ENCODE measurements at regions not wholly inside any gene's neighbourhood (a gene's known extent, or its start where the extent isn't known, plus 50 kb on each side); places are given as distances from the start of the nearest gene placed in this dataset.

DNA sequence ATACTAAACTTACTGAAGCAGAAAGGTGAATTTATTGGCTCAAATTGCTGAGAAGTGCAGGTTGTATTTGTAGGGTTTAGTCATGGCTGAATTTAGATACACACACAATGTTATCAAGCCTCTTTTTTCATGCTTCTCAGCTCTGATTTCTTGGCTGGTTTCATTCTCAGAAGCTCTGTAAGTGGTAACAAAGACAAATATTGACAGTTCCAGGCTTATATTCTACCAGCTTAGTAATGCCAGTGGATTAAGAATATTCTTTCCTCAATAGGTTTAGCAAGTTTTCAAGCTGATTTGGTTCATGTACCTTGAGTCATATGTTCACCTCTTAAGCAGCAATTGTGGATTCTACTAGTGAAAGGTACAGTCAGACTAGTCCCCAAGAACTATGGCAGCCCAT lies 52.1 kb upstream of the PKIB start:
- BruUV-seq (replicated peaks): no TSS peak

More for the DNA sequence above, 52.1 kb upstream of the PKIB start:
- H3K4me1 ChIP-seq (replicated peaks in 1 of 2; ENCODE audit: control insufficient read depth in 2 of 2, insufficient read depth in 2 of 2, low read length in 2 of 2): no peaks in the 10 kb centered on the region
- H3K4me2 ChIP-seq (ENCODE audit: insufficient read depth, low read length): no peak overlapping the region
- H3K9ac ChIP-seq (ENCODE audit: insufficient read depth in 1 of 2, low read depth in 2 of 2, low read length in 2 of 2): no peak overlapping the region
- FAIRE-seq (no peak), DNase-seq (ENCODE audit: extremely low read depth in 1 of 4, low spot score in 3 of 4) (no peak), ATAC-seq (no peak)
- intact Hi-C loops (cut with micrococcal nuclease) (no loop called here), in situ Hi-C loops (cut with MboI) (no loop called here)
- no peaks in the 10 kb centered on the region for H3K27me3 ChIP-seq (ENCODE audit: control insufficient read depth in 2 of 2, insufficient read depth in 2 of 2, low read length in 2 of 2)
- no peaks in the 10 kb centered on the region for H3K79me2 ChIP-seq (ENCODE audit: control insufficient read depth, insufficient read depth, low read length)
- H3K27ac ChIP-seq (ENCODE audit: extremely low read depth, low read depth, low read length): no peak overlapping the region
- CTCF ChIA-PET (ENCODE audit: low intra/inter-chr PET ratio): no interaction called here
- no peak overlapping the region for H3K4me3 ChIP-seq
- no peak overlapping the region for H2AFZ ChIP-seq (ENCODE audit: low read depth, low read length)
- H3K9me3 ChIP-seq (replicated peaks; ENCODE audit: control insufficient read depth, insufficient read depth, low read depth, low read length): no peaks in the 10 kb centered on the region
- H3K36me3 ChIP-seq (ENCODE audit: control insufficient read depth, insufficient read depth, low read length): no peaks in the 10 kb centered on the region
- TF ChIP-seq ZNF253 (CRISPR knock-in tag; conservative IDR thresholded peaks at IDR 0.05) (no peak), TSC22D4 (tag; IDR thresholded peaks at IDR 0.05) (no peak), MXI1 (IDR thresholded peaks at IDR 0.05; ENCODE audit: low read depth, low read length) (no peak), DDX20 (tag; IDR thresholded peaks at IDR 0.05; ENCODE audit: low read depth) (no peak), FOXA3 (CRISPR knock-in tag; conservative IDR thresholded peaks at IDR 0.05 in 1 of 2, IDR thresholded peaks at IDR 0.05 in 1 of 2) (no peak), ZSCAN32 (CRISPR knock-in tag; IDR thresholded peaks at IDR 0.05) (no peak), KLF13 (tag; IDR thresholded peaks at IDR 0.05; ENCODE audit: borderline replicate concordance, low read depth) (no peak), CCAR2 (IDR thresholded peaks at IDR 0.05; ENCODE audit: low read depth, low read length) (no peak)
- TF ChIP-seq, protein P1, sequence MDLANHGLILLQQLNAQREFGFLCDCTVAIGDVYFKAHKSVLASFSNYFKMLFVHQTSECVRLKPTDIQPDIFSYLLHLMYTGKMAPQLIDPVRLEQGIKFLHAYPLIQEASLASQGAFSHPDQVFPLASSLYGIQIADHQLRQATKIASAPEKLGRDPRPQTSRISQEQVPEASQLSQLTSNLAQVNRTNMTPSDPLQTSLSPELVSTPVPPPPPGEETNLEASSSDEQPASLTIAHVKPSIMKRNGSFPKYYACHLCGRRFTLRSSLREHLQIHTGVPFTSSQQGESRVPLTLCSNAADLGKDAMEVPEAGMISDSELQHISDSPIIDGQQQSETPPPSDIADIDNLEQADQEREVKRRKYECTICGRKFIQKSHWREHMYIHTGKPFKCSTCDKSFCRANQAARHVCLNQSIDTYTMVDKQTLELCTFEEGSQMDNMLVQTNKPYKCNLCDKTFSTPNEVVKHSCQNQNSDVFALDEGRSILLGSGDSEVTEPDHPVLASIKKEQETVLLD (IDR thresholded peaks at IDR 0.05): no peak
- TF ChIP-seq, protein P2, sequence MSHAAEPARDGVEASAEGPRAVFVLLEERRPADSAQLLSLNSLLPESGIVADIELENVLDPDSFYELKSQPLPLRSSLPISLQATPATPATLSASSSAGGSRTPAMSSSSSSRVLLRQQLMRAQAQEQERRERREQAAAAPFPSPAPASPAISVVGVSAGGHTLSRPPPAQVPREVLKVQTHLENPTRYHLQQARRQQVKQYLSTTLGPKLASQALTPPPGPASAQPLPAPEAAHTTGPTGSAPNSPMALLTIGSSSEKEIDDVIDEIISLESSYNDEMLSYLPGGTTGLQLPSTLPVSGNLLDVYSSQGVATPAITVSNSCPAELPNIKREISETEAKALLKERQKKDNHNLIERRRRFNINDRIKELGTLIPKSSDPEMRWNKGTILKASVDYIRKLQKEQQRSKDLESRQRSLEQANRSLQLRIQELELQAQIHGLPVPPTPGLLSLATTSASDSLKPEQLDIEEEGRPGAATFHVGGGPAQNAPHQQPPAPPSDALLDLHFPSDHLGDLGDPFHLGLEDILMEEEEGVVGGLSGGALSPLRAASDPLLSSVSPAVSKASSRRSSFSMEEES (CRISPR knock-in tag; IDR thresholded peaks at IDR 0.05): no peak
- TF ChIP-seq, protein P3, sequence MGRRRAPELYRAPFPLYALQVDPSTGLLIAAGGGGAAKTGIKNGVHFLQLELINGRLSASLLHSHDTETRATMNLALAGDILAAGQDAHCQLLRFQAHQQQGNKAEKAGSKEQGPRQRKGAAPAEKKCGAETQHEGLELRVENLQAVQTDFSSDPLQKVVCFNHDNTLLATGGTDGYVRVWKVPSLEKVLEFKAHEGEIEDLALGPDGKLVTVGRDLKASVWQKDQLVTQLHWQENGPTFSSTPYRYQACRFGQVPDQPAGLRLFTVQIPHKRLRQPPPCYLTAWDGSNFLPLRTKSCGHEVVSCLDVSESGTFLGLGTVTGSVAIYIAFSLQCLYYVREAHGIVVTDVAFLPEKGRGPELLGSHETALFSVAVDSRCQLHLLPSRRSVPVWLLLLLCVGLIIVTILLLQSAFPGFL (CRISPR knock-in tag; IDR thresholded peaks at IDR 0.05): no peak
- TF ChIP-seq, protein P4, sequence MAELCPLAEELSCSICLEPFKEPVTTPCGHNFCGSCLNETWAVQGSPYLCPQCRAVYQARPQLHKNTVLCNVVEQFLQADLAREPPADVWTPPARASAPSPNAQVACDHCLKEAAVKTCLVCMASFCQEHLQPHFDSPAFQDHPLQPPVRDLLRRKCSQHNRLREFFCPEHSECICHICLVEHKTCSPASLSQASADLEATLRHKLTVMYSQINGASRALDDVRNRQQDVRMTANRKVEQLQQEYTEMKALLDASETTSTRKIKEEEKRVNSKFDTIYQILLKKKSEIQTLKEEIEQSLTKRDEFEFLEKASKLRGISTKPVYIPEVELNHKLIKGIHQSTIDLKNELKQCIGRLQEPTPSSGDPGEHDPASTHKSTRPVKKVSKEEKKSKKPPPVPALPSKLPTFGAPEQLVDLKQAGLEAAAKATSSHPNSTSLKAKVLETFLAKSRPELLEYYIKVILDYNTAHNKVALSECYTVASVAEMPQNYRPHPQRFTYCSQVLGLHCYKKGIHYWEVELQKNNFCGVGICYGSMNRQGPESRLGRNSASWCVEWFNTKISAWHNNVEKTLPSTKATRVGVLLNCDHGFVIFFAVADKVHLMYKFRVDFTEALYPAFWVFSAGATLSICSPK (IDR thresholded peaks at IDR 0.05; ENCODE audit: borderline replicate concordance): no peak
- TF ChIP-seq, protein P5, sequence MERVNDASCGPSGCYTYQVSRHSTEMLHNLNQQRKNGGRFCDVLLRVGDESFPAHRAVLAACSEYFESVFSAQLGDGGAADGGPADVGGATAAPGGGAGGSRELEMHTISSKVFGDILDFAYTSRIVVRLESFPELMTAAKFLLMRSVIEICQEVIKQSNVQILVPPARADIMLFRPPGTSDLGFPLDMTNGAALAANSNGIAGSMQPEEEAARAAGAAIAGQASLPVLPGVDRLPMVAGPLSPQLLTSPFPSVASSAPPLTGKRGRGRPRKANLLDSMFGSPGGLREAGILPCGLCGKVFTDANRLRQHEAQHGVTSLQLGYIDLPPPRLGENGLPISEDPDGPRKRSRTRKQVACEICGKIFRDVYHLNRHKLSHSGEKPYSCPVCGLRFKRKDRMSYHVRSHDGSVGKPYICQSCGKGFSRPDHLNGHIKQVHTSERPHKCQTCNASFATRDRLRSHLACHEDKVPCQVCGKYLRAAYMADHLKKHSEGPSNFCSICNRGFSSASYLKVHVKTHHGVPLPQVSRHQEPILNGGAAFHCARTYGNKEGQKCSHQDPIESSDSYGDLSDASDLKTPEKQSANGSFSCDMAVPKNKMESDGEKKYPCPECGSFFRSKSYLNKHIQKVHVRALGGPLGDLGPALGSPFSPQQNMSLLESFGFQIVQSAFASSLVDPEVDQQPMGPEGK (CRISPR knock-in tag; IDR thresholded peaks at IDR 0.05; ENCODE audit: borderline replicate concordance): no peak
- no peaks in the 10 kb centered on the region for H3K9me1 ChIP-seq (ENCODE audit: control insufficient read depth, insufficient read depth, low read length)
- H4K20me1 ChIP-seq (replicated peaks; ENCODE audit: control insufficient read depth, insufficient read depth, low read length): no peaks in the 10 kb centered on the region
- POLR2A ChIA-PET: no interaction called here
